GM12875 (cell line): ENCODE measurements at regions not wholly inside any gene's neighbourhood (a gene's known extent, or its start where the extent isn't known, plus 50 kb on each side); places are given as distances from the start of the nearest gene placed in this dataset.

Source experiments
- H3K4me3 ChIP-seq: one replicate; pipeline ENCODE4 v1.5.1; 2011; ENCODE audit warnings: low read depth, low read length, control low read depth
- TF ChIP-seq, protein P1 (sequence below): IDR thresholded peaks from 2 replicates; pipeline ENCODE4 v1.5.1; 2011; ENCODE audit warnings: low read depth, mild to moderate bottlenecking, control low read depth, inconsistent platforms, low read length, moderate library complexity, borderline replicate concordance; ENCODE audit not compliant: insufficient read depth

DNA sequence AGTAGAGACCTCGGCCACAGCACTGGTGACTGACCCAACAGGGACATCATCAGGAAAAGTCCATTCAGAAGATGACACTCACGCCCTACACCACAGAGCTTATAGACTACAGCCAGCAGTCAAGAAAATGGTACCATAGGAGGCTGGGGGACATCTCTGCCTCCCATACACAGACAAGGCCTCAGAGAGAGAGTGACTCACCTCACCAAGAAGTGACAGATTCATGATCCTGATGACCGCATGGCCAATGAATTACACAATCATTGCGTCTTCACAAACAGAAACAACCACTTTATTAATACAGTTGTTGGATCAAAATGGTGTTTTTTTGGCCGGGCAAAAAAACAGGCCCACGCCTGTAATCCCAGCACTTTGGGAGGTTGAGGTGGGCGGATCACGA, 260.8 kb upstream of the TSHZ3 start:
- TF ChIP-seq, protein P1, sequence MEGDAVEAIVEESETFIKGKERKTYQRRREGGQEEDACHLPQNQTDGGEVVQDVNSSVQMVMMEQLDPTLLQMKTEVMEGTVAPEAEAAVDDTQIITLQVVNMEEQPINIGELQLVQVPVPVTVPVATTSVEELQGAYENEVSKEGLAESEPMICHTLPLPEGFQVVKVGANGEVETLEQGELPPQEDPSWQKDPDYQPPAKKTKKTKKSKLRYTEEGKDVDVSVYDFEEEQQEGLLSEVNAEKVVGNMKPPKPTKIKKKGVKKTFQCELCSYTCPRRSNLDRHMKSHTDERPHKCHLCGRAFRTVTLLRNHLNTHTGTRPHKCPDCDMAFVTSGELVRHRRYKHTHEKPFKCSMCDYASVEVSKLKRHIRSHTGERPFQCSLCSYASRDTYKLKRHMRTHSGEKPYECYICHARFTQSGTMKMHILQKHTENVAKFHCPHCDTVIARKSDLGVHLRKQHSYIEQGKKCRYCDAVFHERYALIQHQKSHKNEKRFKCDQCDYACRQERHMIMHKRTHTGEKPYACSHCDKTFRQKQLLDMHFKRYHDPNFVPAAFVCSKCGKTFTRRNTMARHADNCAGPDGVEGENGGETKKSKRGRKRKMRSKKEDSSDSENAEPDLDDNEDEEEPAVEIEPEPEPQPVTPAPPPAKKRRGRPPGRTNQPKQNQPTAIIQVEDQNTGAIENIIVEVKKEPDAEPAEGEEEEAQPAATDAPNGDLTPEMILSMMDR: no peak
- H3K4me3 ChIP-seq: no peak overlapping the region

- H3K4me3 ChIP-seq: no peak overlapping the region
- TF ChIP-seq, protein P1: no peak
Measured at GRCh38 chr19:31611046-31611877, 262.0 kb upstream of the TSHZ3 start.

- TF ChIP-seq, protein P1: no peak
- H3K4me3 ChIP-seq: no peak overlapping the region
Measured at GRCh38 chr19:31612873-31613272, 263.6 kb upstream of the TSHZ3 start.

DNA sequence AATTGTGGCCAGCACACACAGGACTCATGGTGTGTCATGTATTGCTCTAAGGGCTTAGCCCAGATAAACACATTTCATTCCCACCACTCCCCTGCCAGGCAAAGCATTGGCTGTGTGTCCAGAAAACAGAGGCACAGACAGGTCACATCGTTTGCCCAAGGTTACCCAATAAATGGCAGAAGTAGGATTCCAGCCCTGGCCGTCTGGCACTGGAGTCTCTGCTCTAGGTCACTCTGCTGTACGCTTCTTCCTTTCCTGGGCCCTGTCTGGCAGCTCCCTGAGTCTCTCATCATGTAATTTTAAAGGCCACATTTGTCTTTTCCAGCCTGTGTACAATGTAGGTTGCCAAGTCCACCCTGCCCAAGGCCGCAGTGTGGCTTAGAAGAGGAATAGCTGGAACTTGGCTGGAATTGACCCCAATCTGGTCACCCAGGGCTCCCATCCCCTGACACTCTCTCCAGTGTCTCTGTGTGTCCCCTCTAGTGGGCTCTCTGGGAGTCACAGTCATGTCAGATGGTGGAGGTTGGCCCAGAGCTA, 264.5 kb upstream of the TSHZ3 start:
- no peak overlapping the region for H3K4me3 ChIP-seq
- TF ChIP-seq, protein P1: no peak

DNA sequence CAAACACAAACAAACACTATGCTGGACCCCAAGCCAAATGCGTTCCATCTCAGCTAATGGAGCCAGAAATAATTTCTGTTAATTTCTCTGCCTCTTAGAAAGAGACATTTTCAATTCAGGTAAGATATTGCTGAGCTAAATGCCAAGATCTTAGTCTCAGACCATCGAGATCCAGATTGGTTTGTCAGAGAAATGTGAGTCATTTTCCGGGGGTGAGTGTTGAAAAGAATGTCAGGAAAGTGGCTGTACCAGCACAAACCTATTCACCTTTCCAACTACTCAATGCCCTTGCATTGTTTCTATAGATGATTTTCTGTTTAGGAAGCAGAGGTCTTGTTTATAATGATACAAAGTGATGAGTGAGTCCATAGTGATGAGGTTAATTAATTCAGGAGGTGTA, 266.8 kb upstream of the TSHZ3 start:
- H3K4me3 ChIP-seq: no peak overlapping the region
- TF ChIP-seq, protein P1: no peak

DNA sequence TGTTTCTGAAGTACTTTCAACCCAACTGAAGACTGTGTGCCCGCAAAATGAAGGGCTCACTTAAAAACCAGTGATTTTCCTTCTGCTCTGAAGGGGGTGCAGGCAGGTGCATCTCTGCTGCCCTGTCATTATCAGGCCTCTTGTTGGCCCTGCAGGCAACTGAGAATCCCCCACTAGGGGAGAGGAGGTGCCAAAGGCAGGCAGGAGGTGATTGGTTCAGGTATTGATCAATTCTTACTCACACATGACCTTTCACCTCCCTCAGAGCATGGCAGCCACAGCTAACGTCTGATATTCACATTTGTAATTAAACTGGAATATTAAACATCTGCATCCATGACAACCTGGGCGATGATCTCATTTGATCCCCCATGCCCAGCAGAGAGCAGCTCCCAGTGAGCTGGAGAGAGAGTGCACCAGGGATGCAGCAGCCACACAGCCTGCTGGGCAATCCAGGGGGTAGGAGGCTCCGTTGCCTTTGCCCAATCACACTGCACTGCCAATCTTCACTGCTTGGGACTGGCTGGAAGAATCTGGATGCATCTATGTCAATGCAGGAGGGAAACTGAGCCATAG, 267.9 kb upstream of the TSHZ3 start:
- no peak overlapping the region for H3K4me3 ChIP-seq
- TF ChIP-seq, protein P1: no peak
